ENCODE measurements at regions not wholly inside any gene's neighbourhood (a gene's known extent, or its start where the extent isn't known, plus 50 kb on each side); places are given as distances from the start of the nearest gene placed in this dataset.

- DNase-seq (ENCODE audit: low spot score in 2 of 2) = no peak
- no peak for TF ChIP-seq POLR2A (IDR thresholded peaks at IDR 0.05)
- TF ChIP-seq CTCF (IDR thresholded peaks at IDR 0.05) = no peak
- intact Hi-C loops (cut with DNase I; ENCODE audit: low total_unique reads) = no loop called here
- WGBS, 2 donors = 91 to 95% methylated on average over 7 of the region's 7 CpGs
- no peak overlapping the region for H3K4me3 ChIP-seq (ENCODE audit: low read depth, poor library complexity, severe bottlenecking)
Observed at GRCh38 chr4:24395937-24396336, 188.4 kb downstream of the DHX15 start.

- no peak for DNase-seq (ENCODE audit: low spot score in 2 of 2)
- WGBS, 2 donors = 62 to 65% methylated on average over 4 of the region's 4 CpGs
- no peak overlapping the region for H3K4me3 ChIP-seq (ENCODE audit: low read depth, poor library complexity, severe bottlenecking)
- intact Hi-C loops (cut with DNase I; ENCODE audit: low total_unique reads) = no loop called here
- TF ChIP-seq CTCF (IDR thresholded peaks at IDR 0.05) (no peak), POLR2A (IDR thresholded peaks at IDR 0.05) (no peak)
Observed at GRCh38 chr4:24394041-24394440, 190.3 kb downstream of the DHX15 start.

GRCh38 chr4:24392613-24393012, 191.7 kb downstream of the DHX15 start:
- intact Hi-C loops (cut with DNase I; ENCODE audit: low total_unique reads) = no loop called here
- no peak for DNase-seq (ENCODE audit: low spot score in 2 of 2)
- no peak overlapping the region for H3K4me3 ChIP-seq (ENCODE audit: low read depth, poor library complexity, severe bottlenecking)
- TF ChIP-seq POLR2A (IDR thresholded peaks at IDR 0.05) (no peak), CTCF (IDR thresholded peaks at IDR 0.05) (no peak)
- WGBS, 2 donors = 89 to 92% methylated on average over 5 of the region's 5 CpGs

GRCh38 chr4:24382381-24382780, 202.0 kb downstream of the DHX15 start:
- DNase-seq (ENCODE audit: low spot score in 2 of 2) = no peak
- intact Hi-C loops (cut with DNase I; ENCODE audit: low total_unique reads) = no loop called here
- no peak overlapping the region for H3K4me3 ChIP-seq (ENCODE audit: low read depth, poor library complexity, severe bottlenecking)
- no peak for TF ChIP-seq CTCF (IDR thresholded peaks at IDR 0.05)
- TF ChIP-seq POLR2A (IDR thresholded peaks at IDR 0.05) = no peak
- 11 to 14% methylated on average over 2 of the region's 2 CpGs for WGBS, 2 donors

GRCh38 chr4:24380957-24381665, 203.2 kb downstream of the DHX15 start:
- no peak overlapping the region for H3K4me3 ChIP-seq (ENCODE audit: low read depth, poor library complexity, severe bottlenecking)
- TF ChIP-seq CTCF (IDR thresholded peaks at IDR 0.05) (no peak), POLR2A (IDR thresholded peaks at IDR 0.05) (no peak)
- WGBS, 2 donors = 74 to 75% methylated on average over 2 of the region's 2 CpGs
- no peak for DNase-seq (ENCODE audit: low spot score in 2 of 2)
- intact Hi-C loops (cut with DNase I; ENCODE audit: low total_unique reads) = no loop called here

- no peak overlapping the region for H3K4me3 ChIP-seq (ENCODE audit: low read depth, poor library complexity, severe bottlenecking)
- DNase-seq (ENCODE audit: low spot score in 2 of 2) = no peak
- TF ChIP-seq POLR2A (IDR thresholded peaks at IDR 0.05) (no peak), CTCF (IDR thresholded peaks at IDR 0.05) (no peak)
- WGBS, 2 donors = 44 to 48% methylated on average over 2 of the region's 2 CpGs
- intact Hi-C loops (cut with DNase I; ENCODE audit: low total_unique reads) = no loop called here
Observed at GRCh38 chr4:24373704-24374103, 210.7 kb downstream of the DHX15 start.
